ENCODE measurements at regions not wholly inside any gene's neighbourhood (a gene's known extent, or its start where the extent isn't known, plus 50 kb on each side); places are given as distances from the start of the nearest gene placed in this dataset.

DNA sequence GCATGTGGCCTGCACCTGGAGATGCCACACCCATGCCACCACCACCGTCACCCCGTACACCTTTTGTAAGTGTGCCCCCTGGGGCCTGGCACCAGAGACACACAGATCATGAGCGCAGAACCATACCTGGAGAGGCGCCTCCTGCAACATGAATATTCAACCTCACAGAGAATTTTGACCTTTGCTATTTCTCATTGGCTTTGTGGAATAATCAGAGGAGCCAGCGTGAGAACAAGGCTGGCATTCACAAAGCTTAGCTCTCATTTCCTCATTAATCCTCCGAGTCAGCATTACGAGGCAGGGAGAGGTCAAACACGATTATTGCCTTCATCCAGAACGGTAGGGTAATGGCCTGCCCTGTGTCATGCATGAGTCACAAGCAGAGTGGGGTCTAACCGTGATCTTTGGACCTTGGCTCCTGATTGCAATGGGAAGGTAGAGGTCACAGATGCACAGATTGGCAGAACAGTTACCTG, 73.0 kb upstream of the POMGNT2 start:
- DNase-seq: no peak

DNA sequence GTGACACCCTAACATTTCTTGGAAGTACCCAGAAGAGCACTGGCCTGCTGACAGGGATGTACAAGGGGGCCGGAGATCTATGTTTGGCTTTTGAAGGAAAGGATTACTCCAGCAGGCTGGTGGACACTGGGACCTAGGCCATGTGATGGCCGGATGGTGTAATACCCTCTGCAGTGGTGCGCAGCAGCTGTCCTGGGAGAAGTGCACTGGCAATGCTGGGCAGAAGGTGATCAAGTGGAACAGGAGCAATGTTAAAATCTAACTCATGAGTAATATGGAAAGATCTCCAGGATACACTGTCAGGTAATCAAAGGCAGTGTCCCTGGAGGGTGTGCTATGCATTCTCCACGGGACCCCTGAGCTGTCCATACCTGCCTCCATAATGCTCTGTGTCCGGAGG, 71.2 kb upstream of the POMGNT2 start:
- no peak for DNase-seq

DNA sequence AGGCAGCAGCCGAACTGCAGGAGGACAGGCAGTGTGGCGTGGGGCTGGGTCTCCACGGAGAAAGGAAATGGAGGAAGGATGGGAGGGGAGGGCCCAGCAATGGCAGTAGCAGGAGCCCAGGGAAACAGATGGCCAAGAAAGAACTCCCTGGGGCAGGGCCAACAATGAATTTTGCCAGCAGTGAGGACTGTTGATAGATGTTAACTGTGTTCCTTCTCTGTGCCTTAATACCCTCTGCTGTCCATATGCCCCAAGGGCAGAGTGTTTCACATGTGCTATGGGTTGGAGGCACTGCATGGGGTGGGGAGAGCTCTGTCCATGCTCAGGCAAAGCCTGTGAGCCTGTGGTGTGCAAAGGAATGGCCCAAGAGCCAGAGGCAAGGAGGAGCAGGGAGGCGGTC, 70.8 kb upstream of the POMGNT2 start:
- DNase-seq: no peak

DNA sequence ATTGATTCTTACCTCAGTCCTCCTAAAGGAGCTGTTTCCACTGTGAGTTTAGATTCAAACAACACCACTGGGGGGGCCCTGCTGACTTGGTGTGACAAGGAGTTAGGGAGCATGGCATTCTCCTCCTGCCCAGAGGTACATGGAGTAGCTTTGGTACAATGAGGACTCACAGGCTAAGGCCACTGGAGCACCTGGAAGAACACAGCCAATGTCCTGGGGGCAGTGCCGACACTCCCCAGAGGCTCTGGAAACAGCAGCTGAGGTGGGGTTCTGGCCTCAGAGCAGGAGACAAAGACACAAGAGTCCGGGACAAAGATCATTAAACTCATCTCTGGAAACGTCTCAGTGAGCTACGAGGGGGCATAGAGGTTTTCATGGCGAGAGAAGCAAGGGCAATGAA, 69.7 kb upstream of the POMGNT2 start:
- DNase-seq: no peak

DNA sequence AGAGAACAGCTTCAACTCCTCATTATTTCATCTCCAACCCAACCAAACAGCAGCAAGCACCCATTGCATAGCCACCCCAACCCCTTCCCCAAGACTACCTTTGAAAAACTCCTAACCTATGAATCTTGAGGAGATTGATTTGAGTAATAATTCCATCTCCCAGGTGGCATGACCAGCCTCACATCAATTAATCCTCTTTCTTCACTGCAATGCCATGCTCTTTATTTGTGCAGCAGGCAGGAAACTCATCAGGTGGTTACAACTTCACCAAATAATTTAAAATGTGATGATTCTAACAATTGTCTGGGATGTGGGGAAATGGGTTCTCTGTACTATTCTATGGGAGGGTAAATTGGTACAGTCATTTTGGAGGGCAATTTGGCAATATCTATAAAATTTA, 68.1 kb upstream of the POMGNT2 start:
- no peak for DNase-seq

DNA sequence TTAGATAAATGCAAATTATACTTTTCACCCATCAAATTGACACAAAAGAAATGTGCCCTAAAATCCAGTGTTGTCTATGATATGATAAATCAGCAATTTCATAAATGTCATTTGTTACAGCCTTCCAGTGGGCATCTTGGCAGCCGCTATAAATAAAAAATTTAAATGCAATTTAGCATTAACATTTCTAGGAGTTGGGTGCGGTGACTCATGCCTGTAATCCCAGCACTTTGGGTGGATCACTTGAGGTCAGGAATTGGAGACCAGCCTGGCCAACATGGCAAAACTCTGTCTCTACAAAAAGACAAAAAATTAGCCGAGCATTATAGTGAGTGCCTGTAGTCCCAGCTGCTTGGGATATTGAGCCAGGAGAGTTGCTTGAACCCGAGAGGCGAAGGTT, 65.9 kb upstream of the POMGNT2 start:
- no peak for DNase-seq

GRCh38 chr3:43170553-43170952, 64.7 kb upstream of the POMGNT2 start:
- DNase-seq: no peak

DNA sequence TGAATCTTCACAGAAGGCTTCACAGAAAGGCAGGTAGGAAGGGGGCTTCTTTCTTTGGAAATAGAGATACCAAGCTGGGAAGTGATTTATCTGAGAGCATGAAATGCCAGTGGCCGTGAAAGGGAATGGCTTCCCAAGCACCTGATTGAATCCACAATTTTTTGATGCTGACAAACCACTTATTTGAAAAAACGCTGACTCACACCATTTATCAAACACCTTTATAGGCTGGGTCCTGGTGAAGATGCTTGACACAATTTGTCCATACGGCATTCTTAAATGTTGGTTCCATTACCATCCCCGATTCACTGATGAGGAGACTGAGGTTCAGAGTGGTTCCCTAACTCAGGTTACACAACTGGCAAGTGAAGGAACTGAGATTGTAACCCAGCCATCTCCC, 64.1 kb upstream of the POMGNT2 start:
- DNase-seq: no peak

- no peak for DNase-seq
These were observed 60.5 kb upstream of the POMGNT2 start for GRCh38 chr3:43166406-43166805.

- DNase-seq: no peak
These were observed 59.9 kb upstream of the POMGNT2 start for GRCh38 chr3:43165786-43166185.

DNA sequence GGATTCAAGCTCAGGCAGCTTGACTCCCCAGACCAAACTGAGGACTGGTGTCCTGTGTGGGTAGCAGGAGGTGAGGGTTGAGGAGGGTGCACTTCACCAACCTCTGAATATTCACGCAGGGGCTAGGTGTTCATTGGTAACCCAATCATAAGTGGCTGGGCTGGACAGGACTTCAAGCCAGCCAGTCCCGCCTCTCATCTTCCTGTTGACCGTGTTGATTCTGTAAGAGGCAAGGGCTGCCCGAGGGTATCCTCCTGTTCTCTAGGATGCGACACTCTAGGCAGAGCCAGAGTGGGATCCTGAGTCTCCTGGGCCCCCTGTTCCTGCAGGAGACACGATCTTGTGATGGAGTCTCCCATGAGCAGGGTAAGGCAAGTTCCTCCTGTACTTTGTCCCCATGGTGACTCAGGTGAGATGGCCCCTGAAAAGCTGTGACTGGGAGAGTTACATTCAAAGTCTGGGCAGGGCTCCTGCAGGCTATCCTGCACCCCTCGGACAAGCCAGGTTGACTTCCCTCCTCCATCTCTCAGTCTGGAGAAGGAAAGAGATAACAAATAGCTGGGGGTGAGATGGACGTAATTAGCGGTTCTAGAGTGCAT, 58.1 kb upstream of the POMGNT2 start:
- DNase-seq: no peak

DNA sequence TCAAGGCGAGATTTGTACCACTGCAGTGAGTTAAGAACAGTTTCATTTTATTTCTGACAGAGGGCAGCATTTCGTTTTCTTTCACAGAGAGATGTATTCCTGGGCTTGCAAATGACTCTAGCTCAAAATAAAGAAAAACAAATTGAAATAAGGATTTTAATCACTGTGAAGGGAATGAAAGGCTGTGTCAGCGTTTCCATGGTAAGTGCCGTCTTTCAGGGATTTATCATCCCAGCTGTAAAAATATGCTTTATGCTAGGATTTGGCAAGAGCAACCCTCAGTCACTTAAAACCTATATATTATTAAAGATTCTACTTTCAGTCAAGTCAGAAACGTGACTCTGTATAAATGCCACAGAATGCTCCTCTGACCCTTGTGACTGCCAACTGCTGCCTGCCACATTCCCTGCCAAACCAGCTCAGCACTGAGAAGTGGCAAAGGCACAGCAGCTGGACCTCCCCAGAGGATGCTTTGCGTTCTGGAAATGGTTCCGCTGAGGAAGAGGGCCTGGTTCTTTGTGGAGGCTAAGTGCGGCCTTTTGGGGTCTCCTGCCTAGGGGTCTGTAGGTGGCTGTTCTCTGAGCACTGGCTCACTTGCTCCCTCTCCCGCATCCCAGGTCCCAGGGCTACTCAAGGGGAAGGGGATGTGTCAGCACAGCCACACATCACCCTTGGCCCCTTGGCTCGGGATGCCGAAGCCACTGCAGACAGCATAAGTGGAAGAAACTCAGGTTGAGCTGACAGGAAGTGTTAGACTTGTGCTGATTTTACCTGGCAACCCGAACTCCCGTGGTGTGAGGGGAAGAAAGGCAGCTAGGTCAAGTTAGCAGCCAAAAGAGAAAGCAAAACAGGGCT, 56.6 kb upstream of the POMGNT2 start:
- DNase-seq: no peak

- DNase-seq: no peak
These were observed 55.9 kb upstream of the POMGNT2 start for GRCh38 chr3:43161684-43162229.

DNA sequence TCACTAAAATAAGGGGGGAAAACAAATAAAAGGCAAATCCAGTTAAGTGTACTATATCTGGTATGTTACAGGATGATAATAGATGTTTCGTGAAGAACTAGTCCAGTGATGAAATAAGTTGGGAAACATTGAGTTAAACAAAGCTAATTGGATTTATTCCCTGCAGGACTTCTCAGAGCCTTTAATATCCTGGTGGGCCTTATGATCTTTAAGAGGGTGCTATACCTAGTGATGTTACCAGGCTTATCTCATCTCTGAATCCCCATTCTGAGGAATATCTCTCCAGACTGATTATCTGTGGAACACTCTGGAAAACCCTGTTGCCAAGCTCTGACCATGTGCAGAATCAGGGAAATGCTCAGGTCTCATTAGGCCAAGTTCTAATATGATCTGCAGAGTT, 54.8 kb upstream of the POMGNT2 start:
- DNase-seq: no peak

GRCh38 chr3:43159876-43160255, 54.0 kb upstream of the POMGNT2 start:
- DNase-seq: no peak

DNA sequence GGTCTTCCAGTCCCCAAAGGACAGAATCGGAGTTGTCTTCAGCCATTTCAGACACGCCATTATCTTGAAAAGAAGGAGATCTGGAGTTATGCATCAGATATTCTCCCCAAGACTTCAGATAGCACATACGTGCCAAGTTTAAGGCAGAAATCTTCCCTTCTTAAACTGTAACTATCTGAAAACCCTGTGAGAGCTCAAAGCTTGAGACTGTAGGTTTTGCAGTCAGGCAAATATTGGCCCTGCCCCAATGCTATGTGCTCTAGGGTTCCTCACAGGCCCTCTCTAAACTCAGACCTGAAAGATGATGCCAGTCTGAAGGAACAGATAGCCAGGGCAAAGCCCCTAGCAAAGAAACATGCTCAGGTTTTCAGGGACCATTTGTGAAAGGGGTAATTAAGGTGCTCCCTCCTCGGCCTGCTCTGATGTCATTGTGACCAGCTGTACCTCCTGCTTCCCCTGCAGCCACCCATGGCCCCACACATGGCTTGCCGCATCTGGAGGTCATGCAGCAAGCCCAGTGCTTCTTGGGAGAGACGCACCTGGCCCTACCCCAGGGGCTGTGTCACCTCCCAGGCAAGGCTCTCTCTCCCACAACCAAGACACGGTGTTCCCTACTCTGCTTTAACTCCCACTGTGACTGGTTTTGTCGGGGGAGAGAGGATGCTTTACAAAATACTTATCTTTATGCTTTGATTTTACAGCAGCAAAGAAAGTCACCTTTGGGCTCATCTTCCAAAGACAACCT, 53.4 kb upstream of the POMGNT2 start:
- no peak for DNase-seq

DNA sequence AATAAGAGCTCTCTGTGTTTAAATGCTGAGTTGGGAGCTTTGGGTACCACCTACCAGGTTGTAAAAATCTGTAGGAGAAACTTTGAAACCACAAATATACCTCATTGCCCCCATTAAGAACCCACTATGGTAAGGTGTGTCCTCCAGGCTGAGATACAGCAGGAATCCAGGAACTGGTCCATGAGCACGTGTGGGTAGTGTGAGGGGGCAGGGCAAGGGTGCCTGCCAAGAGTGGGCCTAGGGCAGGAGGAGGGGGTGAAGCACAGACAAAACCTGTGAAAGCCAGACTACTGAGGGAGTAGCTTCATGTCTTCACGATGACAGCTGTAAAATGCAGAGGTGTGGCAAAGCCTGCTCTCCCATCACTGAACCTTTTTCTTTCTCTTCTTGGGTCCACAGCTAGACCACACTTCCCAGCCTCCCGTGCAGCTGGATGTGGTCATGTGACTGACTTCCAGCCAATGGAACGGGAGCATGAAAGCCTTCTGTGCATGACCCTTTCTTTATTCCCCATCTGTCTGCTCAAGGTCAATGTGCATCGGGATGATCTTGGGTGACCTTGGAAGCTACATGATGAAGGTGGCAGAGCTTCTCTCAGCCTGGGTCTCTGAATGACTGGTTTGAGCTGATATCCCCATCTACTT, 51.1 kb upstream of the POMGNT2 start:
- no peak for DNase-seq

DNA sequence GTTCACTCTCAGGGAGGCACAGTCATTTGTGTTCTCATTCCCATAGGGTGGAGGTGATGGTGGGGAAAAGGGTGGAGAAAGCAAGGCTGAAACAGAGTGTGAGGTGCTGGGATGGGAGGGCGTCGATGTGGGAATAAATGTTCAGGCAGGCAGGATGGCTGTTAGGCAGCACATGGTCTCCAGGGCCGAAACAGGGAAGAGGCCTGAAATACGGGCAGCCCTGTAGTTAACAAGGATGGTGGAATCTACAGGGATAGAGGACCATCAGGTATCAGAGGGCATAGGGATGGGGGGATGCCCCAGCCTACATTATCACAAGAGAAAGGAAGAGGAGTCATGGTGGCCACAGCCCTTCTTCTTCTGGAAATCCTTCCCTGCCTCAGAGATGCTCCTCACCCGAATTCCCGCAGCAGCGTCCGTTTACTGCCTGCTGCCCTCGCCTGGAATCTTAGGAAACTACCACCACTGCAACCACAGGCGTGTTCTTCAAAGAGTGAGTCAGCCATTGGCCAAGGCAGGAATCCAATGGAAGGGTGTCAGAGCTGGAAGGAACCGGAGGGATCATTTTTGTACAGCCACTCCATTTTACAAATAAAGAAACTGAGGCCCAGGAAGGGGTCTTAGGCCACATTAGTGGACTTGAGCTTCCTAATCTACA, 49.7 kb upstream of the POMGNT2 start:
- no peak for DNase-seq

Measured in activated CD4-positive, alpha-beta T cell treated with anti-CD3 and anti-CD28 coated beads for 1 hour (primary cell).